ENCODE measurements at regions not wholly inside any gene's neighbourhood (a gene's known extent, or its start where the extent isn't known, plus 50 kb on each side); places are given as distances from the start of the nearest gene placed in this dataset.
A peak's percentile ranks its signal among the peaks of the same experiment; 100 is the strongest.

GRCh38 chr5:175772747-175773533 lies 98.4 kb upstream of the CPLX2 start:
- peak overlapping the region; percentile 19 to 58 (median 32); a peak in 7 of 8 replicates for H3K4me3 ChIP-seq (ENCODE audit: extremely low read depth in 1 of 4, insufficient read depth in 2 of 4, low read depth in 3 of 4, low read length in 4 of 4)

More at GRCh38 chr5:175772747-175773533, 98.4 kb upstream of the CPLX2 start:
- Histone ChIP-seq H3K18ac (ENCODE audit: extremely low read depth, low read length) (peak overlapping the region; percentile 41), H3K79me1 (ENCODE audit: low read depth, low read length) (no peaks in the 10 kb centered on the region), H3K23me2 (ENCODE audit: low read depth, low read length) (peaks cover 7% of the 10 kb centered on the region; the same call in 1 of the 2 replicates), H4K91ac (replicated peaks; ENCODE audit: insufficient read length, low read length) (no peak overlapping the region), H2BK20ac (ENCODE audit: low read length) (no peak overlapping the region), H3K9ac (replicated peaks in 1 of 4; ENCODE audit: extremely low read depth in 1 of 4, low read depth in 3 of 4, low read length in 3 of 4) (no peak overlapping the region; a peak in 2 of 7 replicates), H3K27me3 (replicated peaks in 1 of 4; ENCODE audit: control insufficient read depth in 3 of 4, extremely low read depth in 1 of 4, insufficient read depth in 3 of 4, low read length in 3 of 4) (peaks cover 1 to 19% (median 15%) of the 10 kb centered on the region in 4 experiments), H3K27ac (ENCODE audit: low read depth, low read length) (no peak overlapping the region), H3K79me2 (ENCODE audit: control insufficient read depth in 1 of 2, insufficient read depth in 2 of 2, low read length in 2 of 2) (no peaks in the 10 kb centered on the region), H2AK5ac (ENCODE audit: low read depth, low read length) (no peak overlapping the region), H3K9me3 (ENCODE audit: insufficient read depth in 2 of 2, low read depth in 1 of 2, low read length in 1 of 2) (peaks cover 0 to under 1% of the 10 kb centered on the region in 2 experiments; a peak in 1 of 4 replicates), H4K5ac (ENCODE audit: insufficient read length, low read depth, low read length) (no peak overlapping the region), H3K4me2 (ENCODE audit: insufficient read depth in 1 of 2, low read depth in 2 of 2, low read length in 2 of 2) (peak overlapping the region; percentile 68 to 74), H2BK12ac (ENCODE audit: low read depth, low read length) (peak overlapping the region; percentile 42; the same call in 1 of the 2 replicates), H2BK120ac (replicated peaks; ENCODE audit: low read depth, low read length) (no peak overlapping the region), H4K20me1 (replicated peaks in 1 of 2; ENCODE audit: control insufficient read depth in 1 of 2, insufficient read depth in 2 of 2, low read length in 2 of 2) (no peaks in the 10 kb centered on the region), H3K14ac (ENCODE audit: insufficient read length) (no peak overlapping the region), H3K56ac (replicated peaks; ENCODE audit: insufficient read length, low read depth, low read length) (no peak overlapping the region), H2AFZ (ENCODE audit: low read length) (peak overlapping the region; percentile 28), H2BK15ac (ENCODE audit: low read length) (0 out of 2 replicates have a peak overlapping the region, but pooled peaks have one; percentile 2), H2BK5ac (ENCODE audit: low read depth, low read length) (no peak overlapping the region), H3K4ac (replicated peaks; ENCODE audit: insufficient read length, low read depth, low read length) (no peak overlapping the region), H3K23ac (ENCODE audit: insufficient read length) (no peak overlapping the region), H3K36me3 (ENCODE audit: control insufficient read depth in 2 of 4, insufficient read depth in 4 of 4, low read length in 3 of 4) (no peaks in the 10 kb centered on the region), H3K4me1 (replicated peaks in 1 of 4; ENCODE audit: control insufficient read depth in 3 of 4, insufficient read depth in 4 of 4, low read length in 3 of 4) (peaks cover 0 to 5% (median 0%) of the 10 kb centered on the region in 4 experiments; a peak in 3 of 7 replicates), H4K8ac (ENCODE audit: extremely low read depth, insufficient read depth, low read length) (peak overlapping the region; percentile 87)
- WGBS, 2 experiments (ENCODE audit: extremely low coverage in 1 of 2, insufficient coverage in 1 of 2, insufficient read length in 1 of 2, insufficient replicate concordance in 2 of 2, low coverage in 1 of 2, low lambda C conversion rate in 2 of 2, missing lambda C conversion rate in 1 of 2) = 12% methylated on average over 49 of the region's 50 CpGs; no CpG with 5 or more reads in 1 of the 2 experiments
- ChIA-PET CTCF (ENCODE audit: partially characterized antibody) (interaction anchor here (1.1 to 5.9 kb wide), 5 partner anchors 8 to 102 kb away, joined by 3 to 36 read pairs (median 6); no protein-coding TSS in a partner anchor), POLR2A (ENCODE audit: partially characterized antibody) (interaction anchor here (1.0 to 1.5 kb wide), 3 partner anchors 10 to 84 kb away, joined by 3 to 4 read pairs (median 3); no protein-coding TSS in a partner anchor)
- TF ChIP-seq ASH2L (IDR thresholded peaks at IDR 0.05; ENCODE audit: low read length) (peak; percentile 29), NRF1 (IDR thresholded peaks at IDR 0.05; ENCODE audit: low read depth, low read length) (no peak), E2F6 (IDR thresholded peaks at IDR 0.05) (peak; percentile 12; the same call in 1 of the 2 replicates), EZH2 (IDR thresholded peaks at IDR 0.05; ENCODE audit: low read depth, low read length, severe bottlenecking) (peak; percentile 53), SUZ12 (IDR thresholded peaks at IDR 0.05; ENCODE audit: low read length) (peak; percentile 38; the same call in 1 of the 2 replicates)
- FAIRE-seq (no peak), DNase-seq (ENCODE audit: low read depth in 1 of 2, low spot score in 2 of 2) (peak in 1 of 2 experiments; percentile 62)
